DOHH2 (cell line): ENCODE measurements at regions not wholly inside any gene's neighbourhood (a gene's known extent, or its start where the extent isn't known, plus 50 kb on each side); places are given as distances from the start of the nearest gene placed in this dataset.

Experiments
- H3F3A ChIP-seq: fragments of 200-600 bp; sonication (generic), shearing (Covaris generic); 2 replicates; pipeline ENCODE4 v1.6.0; 2016; ENCODE audit warnings: antibody characterized with exemption, mild to moderate bottlenecking; ENCODE audit not compliant: control insufficient read depth, insufficient read depth
- H3K27ac ChIP-seq: fragments of 200-600 bp; sonication (generic); 2 replicates; pipeline ENCODE4 v1.5.1; 2014; ENCODE audit warnings: low read depth, mild to moderate bottlenecking, low read length, moderate library complexity
- H3K27me3 ChIP-seq: fragments of 200-600 bp; sonication (generic); 2 replicates; pipeline ENCODE4 v1.6.1; 2014; ENCODE audit warnings: mild to moderate bottlenecking, low read length, mixed read lengths; ENCODE audit not compliant: control insufficient read depth
- H3K36me3 ChIP-seq: fragments of 200-600 bp; sonication (generic); 2 replicates; pipeline ENCODE4 v1.6.1; 2014; ENCODE audit warnings: mild to moderate bottlenecking, low read length, moderate library complexity, mixed read lengths; ENCODE audit not compliant: control insufficient read depth
- H3K4me1 ChIP-seq: fragments of 200-600 bp; sonication (generic); 2 replicates; pipeline ENCODE4 v1.6.1; 2014; ENCODE audit warnings: mild to moderate bottlenecking, low read length, mixed read lengths; ENCODE audit not compliant: control insufficient read depth
- H3K4me2 ChIP-seq: fragments of 200-600 bp; sonication (generic); 2 replicates; pipeline ENCODE4 v1.6.0; 2014; ENCODE audit warnings: mild to moderate bottlenecking, low read length, moderate library complexity
- H3K4me3 ChIP-seq: fragments of 200-600 bp; sonication (generic); 2 replicates; pipeline ENCODE4 v1.5.1; 2014; ENCODE audit warnings: mild to moderate bottlenecking, low read length, mixed read lengths
- H3K79me2 ChIP-seq: fragments of 200-600 bp; sonication (generic); 2 replicates; pipeline ENCODE4 v1.6.1; 2014; ENCODE audit warnings: mild to moderate bottlenecking, low read length, mixed read lengths; ENCODE audit not compliant: control insufficient read depth
- H3K9me2 ChIP-seq: fragments of 200-600 bp; sonication (generic); replicated peaks from 2 replicates; pipeline ENCODE4 v1.6.1; 2014; ENCODE audit warnings: mild to moderate bottlenecking, low read length, mixed read lengths; ENCODE audit not compliant: control insufficient read depth
- H3K9me3 ChIP-seq: fragments of 200-600 bp; sonication (generic); 2 replicates; pipeline ENCODE4 v1.6.1; 2014; ENCODE audit warnings: antibody characterized with exemption, low read length, mixed read lengths; ENCODE audit not compliant: control insufficient read depth, insufficient read depth
- H4K20me1 ChIP-seq: fragments of 200-600 bp; sonication (generic); 2 replicates; pipeline ENCODE4 v1.6.0; 2014; ENCODE audit warnings: low read depth, mild to moderate bottlenecking, antibody characterized with exemption, low read length, moderate library complexity; ENCODE audit not compliant: control insufficient read depth, insufficient read depth
- CTCF ChIP-seq: fragments of 200-600 bp; sonication (generic); IDR thresholded peaks from one replicate; pipeline ENCODE4 v1.5.1; 2014; ENCODE audit warnings: antibody characterized with exemption, mild to moderate bottlenecking, low read depth, low read length; ENCODE audit not compliant: poor library complexity, severe bottlenecking
- EZH2phosphoT487 ChIP-seq: fragments of 200-600 bp; sonication (generic); IDR thresholded peaks from 2 replicates; pipeline ENCODE4 v1.6.1; 2017; ENCODE audit warnings: borderline replicate concordance, mild to moderate bottlenecking, antibody characterized with exemption, low read length, moderate library complexity, mixed read lengths

- no peaks in the 10 kb centered on the region for H3K9me2 ChIP-seq
- H3K4me2 ChIP-seq: no peak overlapping the region
- no peak overlapping the region for H3K4me3 ChIP-seq
- no peaks in the 10 kb centered on the region for H3K9me3 ChIP-seq
- TF ChIP-seq CTCF: no peak
- H4K20me1 ChIP-seq: no peaks in the 10 kb centered on the region
- no peaks in the 10 kb centered on the region for H3F3A ChIP-seq
- H3K79me2 ChIP-seq: no peaks in the 10 kb centered on the region
- H3K27me3 ChIP-seq: no peaks in the 10 kb centered on the region
- no peaks in the 10 kb centered on the region for H3K36me3 ChIP-seq
- H3K4me1 ChIP-seq: no peaks in the 10 kb centered on the region
- no peak overlapping the region for H3K27ac ChIP-seq
Measured at GRCh38 chr13:106772006-106772601, 204.2 kb upstream of the ARGLU1 start.

- H3K79me2 ChIP-seq: no peaks in the 10 kb centered on the region
- no peaks in the 10 kb centered on the region for H3F3A ChIP-seq
Measured at GRCh38 chr13:106768991-106769390, 201.1 kb upstream of the ARGLU1 start.

DNA sequence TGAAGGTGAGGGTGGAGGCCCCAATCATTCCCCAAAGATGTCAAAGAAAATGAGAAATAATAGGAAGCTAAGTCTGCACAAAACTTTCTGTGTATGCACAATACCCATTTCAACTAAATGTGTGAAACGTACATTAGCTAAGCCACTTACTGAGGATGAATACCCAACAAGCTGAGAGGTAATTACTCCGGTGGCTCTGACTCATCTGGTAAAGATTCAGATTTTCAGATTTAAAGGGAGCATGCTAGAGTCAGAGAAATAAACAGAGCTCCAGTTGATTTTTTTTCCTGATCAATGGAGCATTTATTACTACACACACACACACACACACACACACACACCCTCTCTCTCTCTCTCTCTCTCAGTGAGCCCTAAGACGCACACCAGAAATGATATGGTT lies 194.8 kb upstream of the ARGLU1 start:
- H3K79me2 ChIP-seq: no peaks in the 10 kb centered on the region
- no peaks in the 10 kb centered on the region for H4K20me1 ChIP-seq
- no peaks in the 10 kb centered on the region for H3K9me2 ChIP-seq
- H3K9me3 ChIP-seq: no peaks in the 10 kb centered on the region
- peaks cover 3% of the 10 kb centered on the region; the same call in 1 of the 2 replicates for H3K27me3 ChIP-seq
- TF ChIP-seq EZH2phosphoT487 (no peak), CTCF (no peak)
- H3F3A ChIP-seq: no peaks in the 10 kb centered on the region
- H3K27ac ChIP-seq: no peak overlapping the region
- H3K36me3 ChIP-seq: no peaks in the 10 kb centered on the region
- no peak overlapping the region for H3K4me2 ChIP-seq
- H3K4me1 ChIP-seq: no peaks in the 10 kb centered on the region
- no peak overlapping the region for H3K4me3 ChIP-seq

More at GRCh38 chr13:106768991-106769390, 201.1 kb upstream of the ARGLU1 start:
- H3K9me3 ChIP-seq: no peaks in the 10 kb centered on the region
- no peak overlapping the region for H3K4me2 ChIP-seq
- no peaks in the 10 kb centered on the region for H4K20me1 ChIP-seq
- no peak overlapping the region for H3K4me3 ChIP-seq
- no peaks in the 10 kb centered on the region for H3K9me2 ChIP-seq
- H3K4me1 ChIP-seq: no peaks in the 10 kb centered on the region
- no peak for TF ChIP-seq CTCF
- no peak for TF ChIP-seq EZH2phosphoT487
- H3K27me3 ChIP-seq: peaks cover 2% of the 10 kb centered on the region; the same call in 1 of the 2 replicates
- H3K27ac ChIP-seq: no peak overlapping the region
- H3K36me3 ChIP-seq: no peaks in the 10 kb centered on the region
